T-helper 1 cell treated with Interleukin-12 subunit alpha and Interleukin-12 subunit beta and Interleukin-4 antibody, amounts not matched to agents 30 μg/mL and 1 μg/mL, for 36 hours (primary cell): ENCODE measurements at regions not wholly inside any gene's neighbourhood (a gene's known extent, or its start where the extent isn't known, plus 50 kb on each side); places are given as distances from the start of the nearest gene placed in this dataset.
A peak's percentile ranks its signal among the peaks of the same experiment; 100 is the strongest.

Experiments used
- H3K27ac Mint-ChIP-seq: one replicate; pipeline ENCODE4 v1.8.0; 2021; ENCODE audit warnings: mild to moderate bottlenecking, mixed read lengths
- H3K27me3 Mint-ChIP-seq: one replicate; pipeline ENCODE4 v1.8.0; 2021; ENCODE audit warnings: low read depth, mixed read lengths
- H3K36me3 Mint-ChIP-seq: one replicate; pipeline ENCODE4 v1.8.0; 2021; ENCODE audit warnings: low read depth, mixed read lengths
- H3K4me1 Mint-ChIP-seq: one replicate; pipeline ENCODE4 v1.8.0; 2021; ENCODE audit warnings: low read depth, mixed read lengths
- H3K4me3 Mint-ChIP-seq: one replicate; pipeline ENCODE4 v1.8.0; 2021; ENCODE audit warnings: mild to moderate bottlenecking, moderate library complexity, mixed read lengths
- H3K9me3 Mint-ChIP-seq: one replicate; pipeline ENCODE4 v1.8.0; 2021; ENCODE audit warnings: mixed read lengths

DNA sequence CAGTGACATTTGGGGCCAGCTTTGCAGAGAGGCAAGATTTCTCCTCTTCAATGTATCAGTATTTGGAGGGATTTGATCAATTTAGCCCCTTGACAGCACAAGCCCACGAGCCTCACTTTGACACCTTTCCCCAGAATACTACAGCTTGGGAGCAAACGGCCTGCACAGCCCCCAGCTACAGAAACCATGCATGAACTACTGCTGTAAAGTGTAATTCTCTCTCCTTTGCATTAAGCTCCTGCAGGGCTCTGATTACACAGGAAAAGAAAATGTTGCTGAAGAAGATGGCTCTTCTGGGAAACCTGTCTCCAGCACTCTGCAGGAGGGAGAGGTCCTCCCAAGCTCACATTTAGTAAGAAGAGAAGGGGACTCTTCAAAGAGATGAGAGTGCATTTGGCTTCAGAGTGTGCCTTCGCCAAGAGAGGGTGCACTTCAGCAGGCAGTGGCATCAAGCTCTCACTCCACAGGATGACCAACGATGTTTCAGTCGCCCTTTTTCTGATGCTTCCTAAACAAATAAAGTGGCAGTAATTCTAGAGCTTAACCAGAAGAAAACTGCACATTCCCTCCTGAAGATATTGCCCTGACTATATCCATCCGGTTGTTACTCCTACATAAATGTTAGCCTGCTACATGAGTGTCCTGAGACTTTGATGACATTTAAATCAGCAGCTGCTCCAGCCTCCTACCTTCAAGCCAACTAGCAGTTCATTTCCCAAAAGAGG is 272.2 kb downstream of the AUH start:
- Mint-ChIP-seq H3K4me1 (peaks cover 45% of the 10 kb centered on the region), H3K9me3 (peaks cover 13% of the 10 kb centered on the region), H3K27me3 (no peaks in the 10 kb centered on the region), H3K36me3 (peaks cover 34% of the 10 kb centered on the region), H3K4me3 (no peak overlapping the region), H3K27ac (no peak overlapping the region)

DNA sequence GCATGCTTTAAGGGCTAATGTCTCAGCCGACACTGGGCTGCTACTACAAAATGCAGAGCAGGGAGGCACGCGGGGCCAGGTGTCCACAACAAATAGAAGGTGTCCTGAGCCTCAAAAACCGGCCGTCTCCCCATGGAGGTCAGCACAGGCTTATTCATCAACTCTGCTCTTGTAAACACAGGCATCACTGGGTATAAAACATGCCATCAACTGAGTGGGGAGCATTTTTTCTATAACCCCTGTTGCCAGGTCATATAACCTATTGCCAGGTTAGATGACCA is 271.6 kb downstream of the AUH start:
- Mint-ChIP-seq H3K4me1 (peaks cover 47% of the 10 kb centered on the region), H3K27ac (no peak overlapping the region), H3K9me3 (peaks cover 18% of the 10 kb centered on the region), H3K4me3 (no peak overlapping the region), H3K36me3 (peaks cover 36% of the 10 kb centered on the region), H3K27me3 (no peaks in the 10 kb centered on the region)

DNA sequence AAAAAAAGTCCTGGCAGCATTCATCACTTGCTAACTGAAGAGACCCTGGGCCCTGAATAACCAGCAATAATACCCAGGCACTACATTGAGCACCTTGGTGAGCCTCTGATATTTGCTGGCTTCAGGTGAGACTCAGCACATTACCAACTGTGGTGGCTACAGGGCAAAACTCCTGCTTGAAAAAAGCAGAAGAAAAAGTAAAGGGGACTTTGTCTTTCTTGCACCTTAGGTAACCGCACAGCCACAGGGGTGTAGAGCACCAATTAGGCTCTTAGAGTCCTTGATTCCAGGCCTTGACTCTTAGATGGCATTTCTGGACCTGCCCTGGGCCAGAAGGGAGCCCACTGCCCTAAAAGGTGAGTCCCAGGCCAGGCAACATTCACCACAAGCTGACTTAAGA is 269.5 kb downstream of the AUH start:
- Mint-ChIP-seq H3K9me3 (peaks cover 28% of the 10 kb centered on the region), H3K27me3 (no peaks in the 10 kb centered on the region), H3K36me3 (peaks cover 45% of the 10 kb centered on the region), H3K4me3 (no peak overlapping the region), H3K4me1 (peaks cover 42% of the 10 kb centered on the region), H3K27ac (no peak overlapping the region)

DNA sequence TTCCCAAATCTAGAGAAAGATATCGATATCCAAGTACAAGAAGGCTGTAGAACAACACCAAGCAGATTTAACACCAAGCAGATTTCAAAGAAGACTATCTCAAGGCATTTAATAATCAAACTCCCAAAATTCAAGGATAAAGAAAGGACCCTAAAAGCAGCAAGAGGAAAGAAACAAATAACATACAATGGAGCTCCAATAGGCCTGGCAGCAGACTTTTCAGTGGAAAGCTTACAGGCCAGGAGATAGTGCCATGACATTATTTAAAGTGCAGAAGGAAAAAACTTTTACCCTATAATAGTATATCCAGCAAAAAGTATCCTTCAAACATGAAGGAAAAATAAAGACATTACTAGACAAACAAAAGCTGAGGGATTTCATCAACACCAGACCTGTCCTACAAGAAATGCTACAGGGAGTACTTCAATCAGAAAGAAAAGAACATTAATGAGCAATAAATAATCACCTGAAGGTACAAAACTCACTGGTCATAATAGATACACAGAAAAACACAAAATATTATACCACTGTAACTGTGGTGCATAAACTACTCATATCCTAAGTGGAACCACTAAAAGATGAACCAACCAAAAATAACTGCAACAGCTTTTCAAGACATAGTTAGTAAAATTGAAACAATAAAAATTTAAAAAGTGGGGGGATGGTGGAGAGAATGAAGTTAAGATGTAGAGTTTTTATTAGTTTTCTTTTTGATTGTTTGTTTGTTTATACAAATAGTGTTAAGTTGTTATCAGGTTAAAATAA is 267.2 kb downstream of the AUH start:
- Mint-ChIP-seq H3K9me3 (peaks cover 28% of the 10 kb centered on the region), H3K36me3 (peaks cover 36% of the 10 kb centered on the region), H3K4me1 (peaks cover 32% of the 10 kb centered on the region), H3K4me3 (no peak overlapping the region), H3K27ac (no peak overlapping the region), H3K27me3 (no peaks in the 10 kb centered on the region)

DNA sequence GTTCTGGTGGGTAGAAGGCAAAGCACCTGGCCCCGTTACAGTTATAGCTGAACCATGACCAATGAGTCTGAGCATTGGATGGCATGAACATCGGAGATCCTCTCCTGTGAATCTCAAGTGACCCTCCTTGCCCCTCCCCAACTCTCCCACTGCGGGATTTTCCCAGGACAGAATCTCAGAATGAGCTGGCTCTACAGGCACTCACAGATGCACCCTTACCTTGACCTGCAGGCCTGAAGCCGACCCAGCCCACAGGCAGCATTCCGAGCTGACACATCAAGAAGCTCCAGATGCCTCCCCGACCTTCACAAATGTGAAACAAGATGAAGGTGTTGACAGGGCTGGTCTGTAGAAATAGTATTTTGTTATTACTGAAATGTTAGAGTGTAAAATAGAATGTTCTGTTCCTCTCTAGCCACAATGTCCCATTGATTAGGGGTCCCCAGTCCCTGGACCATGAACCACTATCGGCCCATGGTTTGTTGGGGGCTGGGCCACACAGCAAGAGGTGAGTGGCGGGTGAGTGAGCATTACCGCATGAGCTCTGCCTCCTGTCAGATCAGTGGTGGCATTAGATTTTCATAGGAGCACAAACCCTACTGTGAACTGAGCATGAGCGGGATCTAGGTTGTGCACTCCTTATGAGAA is 263.4 kb downstream of the AUH start:
- Mint-ChIP-seq H3K4me1 (peaks cover 54% of the 10 kb centered on the region), H3K27ac (no peak overlapping the region), H3K36me3 (peaks cover 30% of the 10 kb centered on the region), H3K9me3 (peaks cover 24% of the 10 kb centered on the region), H3K27me3 (no peaks in the 10 kb centered on the region), H3K4me3 (no peak overlapping the region)

DNA sequence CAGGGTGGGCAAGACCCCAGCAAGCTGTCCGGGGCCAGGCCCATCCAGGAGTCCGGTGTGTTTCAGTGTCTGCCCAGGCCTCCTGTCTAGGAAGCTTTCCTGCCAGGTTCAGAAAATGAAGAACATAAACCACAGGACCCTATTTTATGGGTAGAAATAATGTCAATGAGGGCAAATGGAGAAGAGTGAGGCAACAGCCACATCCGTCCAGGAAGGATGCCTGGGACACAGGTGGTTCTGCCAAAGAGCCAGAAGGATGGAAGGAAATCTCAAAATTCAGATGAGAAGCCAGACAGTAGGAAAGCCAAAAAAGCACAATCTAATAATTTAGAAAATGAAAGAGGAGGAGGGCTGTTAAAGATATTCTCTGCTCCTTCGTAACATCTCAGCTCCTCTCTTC is 262.3 kb downstream of the AUH start:
- Mint-ChIP-seq H3K27ac (peak overlapping the region; percentile 88), H3K9me3 (peaks cover 16% of the 10 kb centered on the region), H3K36me3 (peaks cover 24% of the 10 kb centered on the region), H3K27me3 (no peaks in the 10 kb centered on the region), H3K4me3 (peak overlapping the region; percentile 36), H3K4me1 (peaks cover 57% of the 10 kb centered on the region)

DNA sequence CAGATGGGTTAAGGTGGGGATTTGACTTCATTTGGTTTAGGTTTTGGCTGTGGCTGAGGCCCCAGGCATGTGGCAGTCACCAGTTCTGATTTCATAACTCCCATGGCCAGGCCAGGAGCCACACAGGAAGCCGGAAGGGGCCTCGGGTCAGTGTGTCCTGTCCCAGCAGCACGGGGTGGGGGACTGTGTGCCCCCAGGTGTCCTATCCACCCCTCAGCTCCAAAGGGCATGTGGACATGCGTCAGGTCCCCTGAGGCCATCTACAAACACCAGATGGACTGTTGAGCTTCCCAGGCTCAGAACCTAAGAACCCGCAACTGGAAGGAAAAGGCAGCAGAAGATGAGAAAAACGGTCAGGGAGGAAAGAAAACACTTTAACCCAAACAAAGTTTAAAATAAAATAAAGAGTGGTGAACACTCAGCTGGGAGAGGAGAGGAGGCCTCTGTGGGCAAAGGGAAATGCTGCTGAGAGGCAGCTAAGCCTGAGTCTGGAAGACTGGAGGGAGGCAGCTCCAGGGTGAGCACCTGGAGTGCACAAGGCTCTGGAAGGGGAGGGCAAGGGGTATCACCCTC is 260.8 kb downstream of the AUH start:
- H3K36me3 Mint-ChIP-seq, result peaks cover 21% of the 10 kb centered on the region
- peaks cover 50% of the 10 kb centered on the region for H3K4me1 Mint-ChIP-seq
- H3K4me3 Mint-ChIP-seq, result peak overlapping the region; percentile 68
- peak overlapping the region; percentile 81 for H3K27ac Mint-ChIP-seq
- no peaks in the 10 kb centered on the region for H3K27me3 Mint-ChIP-seq
- H3K9me3 Mint-ChIP-seq, result peaks cover 8% of the 10 kb centered on the region

DNA sequence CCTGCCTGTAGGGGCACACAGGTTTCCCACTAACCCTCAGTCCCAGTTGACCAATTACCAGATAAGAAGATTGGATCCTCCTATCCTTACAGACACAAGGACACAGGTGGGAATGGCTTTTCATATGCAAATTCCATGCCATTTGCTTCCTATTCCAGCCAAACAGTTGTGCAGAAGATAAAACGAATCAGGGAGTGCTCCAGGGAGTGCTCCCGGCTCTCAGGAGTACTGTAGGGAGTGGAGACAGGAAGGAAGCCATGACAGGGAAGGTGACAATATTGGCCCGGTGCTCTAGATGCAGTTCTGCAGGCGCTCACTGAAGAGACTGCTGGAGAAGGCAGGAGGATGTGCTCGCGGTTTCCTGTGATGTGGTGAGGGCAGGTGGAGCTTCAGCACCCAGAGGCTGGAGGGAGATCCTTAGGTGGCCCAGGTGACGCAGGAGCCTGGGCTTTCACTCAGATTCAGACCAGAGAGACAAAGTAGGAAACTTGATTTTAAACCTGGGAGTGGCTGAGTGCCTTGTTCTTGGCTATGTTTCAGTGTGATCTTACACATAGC is 260.0 kb downstream of the AUH start:
- H3K4me1 Mint-ChIP-seq, result peaks cover 49% of the 10 kb centered on the region
- H3K27ac Mint-ChIP-seq, result peak overlapping the region; percentile 81
- peak overlapping the region; percentile 64 for H3K4me3 Mint-ChIP-seq
- peaks cover 23% of the 10 kb centered on the region for H3K36me3 Mint-ChIP-seq
- peaks cover 5% of the 10 kb centered on the region for H3K9me3 Mint-ChIP-seq
- H3K27me3 Mint-ChIP-seq, result no peaks in the 10 kb centered on the region

DNA sequence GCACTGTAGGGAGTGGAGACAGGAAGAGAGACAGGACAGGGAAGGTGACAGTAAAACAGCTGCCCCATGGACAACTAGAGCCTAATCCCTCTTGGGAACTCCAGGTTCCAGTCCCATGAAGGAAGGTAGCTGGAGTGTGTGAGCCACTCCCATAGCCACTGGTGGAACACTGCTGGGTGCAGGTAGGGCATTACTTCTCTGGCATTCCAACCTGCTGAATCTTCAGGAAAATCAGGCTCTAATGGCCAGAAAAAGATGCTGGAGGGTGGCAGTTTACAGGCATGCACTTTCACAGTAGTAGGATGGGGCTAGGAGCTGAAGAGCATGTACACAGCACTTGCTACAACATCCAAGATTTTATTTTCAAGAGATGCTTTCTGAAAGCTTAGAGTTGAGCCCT is 259.4 kb downstream of the AUH start:
- H3K27ac Mint-ChIP-seq, result peak overlapping the region; percentile 81
- peak overlapping the region; percentile 64 for H3K4me3 Mint-ChIP-seq
- H3K27me3 Mint-ChIP-seq, result no peaks in the 10 kb centered on the region
- peaks cover 45% of the 10 kb centered on the region for H3K4me1 Mint-ChIP-seq
- no peaks in the 10 kb centered on the region for H3K9me3 Mint-ChIP-seq
- H3K36me3 Mint-ChIP-seq, result peaks cover 22% of the 10 kb centered on the region

DNA sequence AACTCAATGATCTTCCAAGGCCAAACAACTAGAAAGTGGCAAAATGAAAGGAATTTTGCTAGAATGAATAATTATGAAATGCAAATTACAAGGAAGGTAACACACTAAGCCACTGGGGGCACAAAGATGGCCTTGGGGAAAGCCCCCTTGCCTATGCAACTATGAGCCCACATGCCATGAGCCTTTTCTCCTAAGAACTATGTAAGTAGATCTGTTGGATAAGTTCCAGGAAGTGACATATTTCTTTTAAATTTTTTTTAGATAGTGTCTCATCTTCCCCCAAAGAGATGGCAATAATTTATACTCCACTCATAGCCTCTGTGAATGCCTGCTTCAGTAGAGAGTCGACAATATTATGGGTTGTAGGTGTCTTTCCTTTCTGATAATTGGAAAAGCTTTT is 257.8 kb downstream of the AUH start:
- peaks cover 29% of the 10 kb centered on the region for H3K36me3 Mint-ChIP-seq
- H3K4me1 Mint-ChIP-seq, result peaks cover 45% of the 10 kb centered on the region
- peaks cover 1% of the 10 kb centered on the region for H3K9me3 Mint-ChIP-seq
- H3K27ac Mint-ChIP-seq, result peak overlapping the region; percentile 36
- peaks cover 5% of the 10 kb centered on the region for H3K27me3 Mint-ChIP-seq
- H3K4me3 Mint-ChIP-seq, result no peak overlapping the region

DNA sequence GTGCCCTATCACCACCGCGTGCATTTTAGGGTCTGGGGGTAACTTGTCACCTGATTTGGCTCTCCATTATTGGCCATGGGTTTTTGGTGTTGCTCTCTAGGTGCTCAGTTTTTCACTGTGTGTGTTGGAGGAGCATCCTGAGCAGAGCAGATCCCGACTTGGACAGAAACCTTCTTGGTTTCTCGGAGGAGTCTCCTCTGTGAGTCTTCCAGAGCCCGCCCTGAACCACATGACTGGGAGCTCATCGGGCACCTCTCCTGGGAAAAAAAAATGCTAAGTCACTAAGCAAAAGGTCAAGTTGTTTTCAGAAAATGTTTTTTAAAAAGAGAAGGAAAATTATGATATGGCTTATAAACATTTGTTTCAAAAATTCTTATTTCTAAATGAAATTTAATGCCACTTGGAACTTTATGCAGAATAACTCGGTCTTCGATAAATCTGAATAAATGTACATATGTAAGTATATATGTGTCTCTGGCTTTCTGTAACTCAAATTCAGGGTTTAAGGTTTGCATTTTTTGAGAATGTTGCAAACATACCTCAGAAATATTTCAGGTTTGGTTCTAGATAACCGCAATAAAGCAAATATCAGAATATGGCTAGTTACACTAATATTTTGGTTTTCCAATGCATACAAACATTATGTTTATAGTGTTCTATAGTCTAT is 255.2 kb downstream of the AUH start:
- H3K27me3 Mint-ChIP-seq, result peaks cover 7% of the 10 kb centered on the region
- H3K27ac Mint-ChIP-seq, result no peak overlapping the region
- no peak overlapping the region for H3K4me3 Mint-ChIP-seq
- H3K9me3 Mint-ChIP-seq, result peaks cover 25% of the 10 kb centered on the region
- peaks cover 50% of the 10 kb centered on the region for H3K36me3 Mint-ChIP-seq
- H3K4me1 Mint-ChIP-seq, result peaks cover 23% of the 10 kb centered on the region

DNA sequence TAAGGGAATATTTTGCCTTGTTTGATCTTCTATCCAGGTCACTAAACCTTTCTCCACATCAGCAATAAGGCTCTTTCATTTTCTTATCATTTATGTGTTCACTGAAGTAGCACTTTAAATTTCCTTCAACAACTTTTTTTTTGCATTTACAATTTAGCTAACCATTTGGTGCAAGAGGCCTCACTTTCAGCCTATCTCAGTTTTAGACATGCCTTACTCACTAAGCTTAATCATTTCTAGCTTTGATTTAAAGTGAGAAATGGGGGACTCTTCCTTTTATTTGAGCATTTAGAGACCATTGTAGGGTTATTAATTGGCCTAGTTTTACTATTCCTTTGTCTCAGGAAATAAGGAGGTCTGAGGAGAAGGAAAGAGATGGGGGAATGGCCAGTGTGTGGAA is 250.5 kb downstream of the AUH start:
- peaks cover 39% of the 10 kb centered on the region for H3K9me3 Mint-ChIP-seq
- H3K36me3 Mint-ChIP-seq, result peaks cover 50% of the 10 kb centered on the region
- peaks cover 10% of the 10 kb centered on the region for H3K27me3 Mint-ChIP-seq

DNA sequence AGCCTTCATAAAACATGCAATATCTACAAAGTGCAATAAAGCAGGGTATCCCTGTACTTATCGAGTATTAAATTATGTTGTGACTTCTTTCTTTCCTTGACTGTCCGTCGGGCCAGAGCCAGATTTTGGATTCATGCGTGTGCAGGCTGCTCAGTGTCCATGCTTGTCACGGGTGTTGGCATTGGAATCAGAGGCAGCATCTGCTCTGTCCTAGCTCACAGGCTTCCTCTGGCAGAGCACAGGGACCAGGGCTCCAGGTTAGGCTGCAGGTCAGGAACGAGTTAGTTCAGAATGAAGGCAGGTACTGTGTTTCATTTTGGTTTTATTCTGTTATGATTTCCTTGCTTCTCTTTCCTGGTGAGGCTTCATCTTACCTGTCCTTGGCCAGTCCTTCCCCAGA is 249.8 kb downstream of the AUH start:
- Mint-ChIP-seq H3K9me3 (peaks cover 39% of the 10 kb centered on the region), H3K27ac (no peak overlapping the region), H3K4me3 (no peak overlapping the region), H3K27me3 (peaks cover 10% of the 10 kb centered on the region), H3K4me1 (peaks cover 28% of the 10 kb centered on the region), H3K36me3 (peaks cover 47% of the 10 kb centered on the region)

More for the DNA sequence above, 250.5 kb downstream of the AUH start:
- no peak overlapping the region for H3K4me3 Mint-ChIP-seq
- peaks cover 25% of the 10 kb centered on the region for H3K4me1 Mint-ChIP-seq
- no peak overlapping the region for H3K27ac Mint-ChIP-seq

DNA sequence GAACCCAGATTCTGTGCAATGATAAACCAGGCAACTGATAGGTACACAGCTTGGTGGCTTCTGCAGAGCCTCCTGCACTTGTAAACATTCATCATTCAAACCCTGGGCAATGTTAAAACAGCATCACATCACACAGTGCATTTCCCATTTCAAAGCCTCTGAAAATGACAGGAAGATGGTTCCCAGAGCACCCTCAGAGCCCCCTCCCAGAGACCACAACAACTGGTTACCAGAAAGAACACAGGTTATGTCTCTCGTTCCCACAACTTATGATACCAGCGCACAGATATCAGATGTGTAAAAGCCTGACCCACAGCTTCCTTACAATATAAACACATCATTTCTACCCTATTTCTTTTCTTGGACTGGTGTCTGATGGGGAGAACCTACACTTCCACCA is 248.7 kb downstream of the AUH start:
- peaks cover 28% of the 10 kb centered on the region for H3K4me1 Mint-ChIP-seq
- H3K36me3 Mint-ChIP-seq, result peaks cover 42% of the 10 kb centered on the region
- no peak overlapping the region for H3K27ac Mint-ChIP-seq
- H3K27me3 Mint-ChIP-seq, result peaks cover 15% of the 10 kb centered on the region
- no peak overlapping the region for H3K4me3 Mint-ChIP-seq
- H3K9me3 Mint-ChIP-seq, result peaks cover 39% of the 10 kb centered on the region
